ENCODE measurements at regions not wholly inside any gene's neighbourhood (a gene's known extent, or its start where the extent isn't known, plus 50 kb on each side); places are given as distances from the start of the nearest gene placed in this dataset.

GRCh38 chr1:229108598-229109201 is 162.2 kb upstream of the RAB4A start:
- no peak for DNase-seq (ENCODE audit: low read depth in 2 of 2)

GRCh38 chr1:229109320-229109761 is 161.6 kb upstream of the RAB4A start:
- DNase-seq (ENCODE audit: low read depth in 2 of 2): no peak

GRCh38 chr1:229110986-229111385 is 159.9 kb upstream of the RAB4A start:
- no peak for DNase-seq (ENCODE audit: low read depth in 2 of 2)

- DNase-seq (ENCODE audit: low read depth in 2 of 2): no peak
Observed at GRCh38 chr1:229111703-229112319, 159.1 kb upstream of the RAB4A start.

GRCh38 chr1:229112832-229113548 is 157.9 kb upstream of the RAB4A start:
- no peak for DNase-seq (ENCODE audit: low read depth in 2 of 2)

GRCh38 chr1:229114315-229114714 is 156.6 kb upstream of the RAB4A start:
- no peak for DNase-seq (ENCODE audit: low read depth in 2 of 2)

- DNase-seq (ENCODE audit: low read depth in 2 of 2): no peak
Observed at GRCh38 chr1:229114850-229115365, 156.0 kb upstream of the RAB4A start.

- DNase-seq (ENCODE audit: low read depth in 2 of 2): no peak
Observed at GRCh38 chr1:229116114-229116513, 154.8 kb upstream of the RAB4A start.

- DNase-seq (ENCODE audit: low read depth in 2 of 2): no peak
Observed at GRCh38 chr1:229117664-229118300, 153.1 kb upstream of the RAB4A start.

GRCh38 chr1:229118477-229119061 is 152.3 kb upstream of the RAB4A start:
- no peak for DNase-seq (ENCODE audit: low read depth in 2 of 2)

GRCh38 chr1:229119161-229119560 is 151.8 kb upstream of the RAB4A start:
- DNase-seq (ENCODE audit: low read depth in 2 of 2): no peak

GRCh38 chr1:229119876-229120275 is 151.0 kb upstream of the RAB4A start:
- DNase-seq (ENCODE audit: low read depth in 2 of 2): no peak

- no peak for DNase-seq (ENCODE audit: low read depth in 2 of 2)
Observed at GRCh38 chr1:229121845-229122436, 149.0 kb upstream of the RAB4A start.

- no peak for DNase-seq (ENCODE audit: low read depth in 2 of 2)
Observed at GRCh38 chr1:229122606-229123005, 148.3 kb upstream of the RAB4A start.

- DNase-seq (ENCODE audit: low read depth in 2 of 2): no peak
Observed at GRCh38 chr1:229124116-229124515, 146.8 kb upstream of the RAB4A start.

- DNase-seq (ENCODE audit: low read depth in 2 of 2): no peak
Observed at GRCh38 chr1:229124520-229125124, 146.3 kb upstream of the RAB4A start.

GRCh38 chr1:229127301-229127700 is 143.6 kb upstream of the RAB4A start:
- DNase-seq (ENCODE audit: low read depth in 2 of 2): no peak

GRCh38 chr1:229128066-229128608 is 142.8 kb upstream of the RAB4A start:
- DNase-seq (ENCODE audit: low read depth in 2 of 2): no peak

GRCh38 chr1:229129301-229130027 is 141.4 kb upstream of the RAB4A start:
- no peak for DNase-seq (ENCODE audit: low read depth in 2 of 2)

- no peak for DNase-seq (ENCODE audit: low read depth in 2 of 2)
Observed at GRCh38 chr1:229130028-229130668, 140.8 kb upstream of the RAB4A start.

Measured in fibroblast of skin of left quadriceps (primary cell).